Nephron (organoid): ENCODE measurements at regions not wholly inside any gene's neighbourhood (a gene's known extent, or its start where the extent isn't known, plus 50 kb on each side); places are given as distances from the start of the nearest gene placed in this dataset.
"Not testable (repeated sequence)": the region's sequence is repeated elsewhere in the genome, so short reads cannot be mapped to it uniquely, and the experiment has no call there.

ENCODE experiments used
- H3K27ac Mint-ChIP-seq, 3 experiments: 2 replicates each; pipeline ENCODE4 v1.8.0; 2020; ENCODE audit warnings: mixed read lengths in 3 of 3, mild to moderate bottlenecking in 2 of 3, moderate library complexity in 1 of 3
- H3K27me3 Mint-ChIP-seq: 2 replicates; pipeline ENCODE4 v1.8.0; 2021; ENCODE audit warnings: low read depth, mild to moderate bottlenecking, moderate library complexity, mixed read lengths
- H3K36me3 Mint-ChIP-seq: 2 replicates; pipeline ENCODE4 v1.8.0; 2020; ENCODE audit warnings: low read depth, mixed read lengths
- H3K4me1 Mint-ChIP-seq: 2 replicates; pipeline ENCODE4 v1.8.0; 2020; ENCODE audit warnings: mixed read lengths
- H3K4me3 Mint-ChIP-seq, 3 experiments: 2 replicates each; pipeline ENCODE4 v1.8.0; 2020; ENCODE audit warnings: mild to moderate bottlenecking in 3 of 3, mixed read lengths in 3 of 3, moderate library complexity in 2 of 3
- H3K9me3 Mint-ChIP-seq: 2 replicates; pipeline ENCODE4 v1.8.0; 2020; ENCODE audit warnings: mixed read lengths
- TF ChIP-seq, protein P1 (sequence below), 3 experiments: fragments of 200-600 bp; sonication (generic); IDR thresholded peaks; one replicate each; pipeline ENCODE4 v1.5.0; 2021; ENCODE audit warnings: antibody characterized with exemption in 3 of 3; ENCODE audit not compliant: unreplicated experiment in 3 of 3

DNA sequence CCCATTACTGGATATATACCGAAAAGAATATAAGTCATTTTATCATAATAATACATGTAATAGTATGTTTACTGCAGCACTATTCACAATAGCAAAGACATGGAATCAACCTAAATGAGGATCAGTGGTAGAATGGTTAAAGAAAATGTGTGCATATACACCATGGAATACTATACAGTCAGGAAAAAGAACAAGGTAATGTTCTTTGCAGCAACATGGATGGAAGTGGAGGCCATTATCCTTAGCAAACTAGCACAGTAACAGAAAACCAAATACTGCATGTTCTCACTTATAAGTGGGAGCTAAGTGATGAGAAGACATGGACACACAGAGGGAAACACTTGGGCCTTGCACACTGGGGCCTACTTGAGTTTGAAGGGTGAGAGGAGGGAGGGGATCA is 207.4 kb upstream of the APOOL start:
- TF ChIP-seq, protein P1, sequence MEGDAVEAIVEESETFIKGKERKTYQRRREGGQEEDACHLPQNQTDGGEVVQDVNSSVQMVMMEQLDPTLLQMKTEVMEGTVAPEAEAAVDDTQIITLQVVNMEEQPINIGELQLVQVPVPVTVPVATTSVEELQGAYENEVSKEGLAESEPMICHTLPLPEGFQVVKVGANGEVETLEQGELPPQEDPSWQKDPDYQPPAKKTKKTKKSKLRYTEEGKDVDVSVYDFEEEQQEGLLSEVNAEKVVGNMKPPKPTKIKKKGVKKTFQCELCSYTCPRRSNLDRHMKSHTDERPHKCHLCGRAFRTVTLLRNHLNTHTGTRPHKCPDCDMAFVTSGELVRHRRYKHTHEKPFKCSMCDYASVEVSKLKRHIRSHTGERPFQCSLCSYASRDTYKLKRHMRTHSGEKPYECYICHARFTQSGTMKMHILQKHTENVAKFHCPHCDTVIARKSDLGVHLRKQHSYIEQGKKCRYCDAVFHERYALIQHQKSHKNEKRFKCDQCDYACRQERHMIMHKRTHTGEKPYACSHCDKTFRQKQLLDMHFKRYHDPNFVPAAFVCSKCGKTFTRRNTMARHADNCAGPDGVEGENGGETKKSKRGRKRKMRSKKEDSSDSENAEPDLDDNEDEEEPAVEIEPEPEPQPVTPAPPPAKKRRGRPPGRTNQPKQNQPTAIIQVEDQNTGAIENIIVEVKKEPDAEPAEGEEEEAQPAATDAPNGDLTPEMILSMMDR (IDR thresholded peaks at IDR 0.05; ENCODE audit: unreplicated experiment in 3 of 3) = no peak
- Mint-ChIP-seq H3K4me3 (no peak overlapping the region), H3K9me3 (peaks cover 35% of the 10 kb centered on the region), H3K4me1 (no peaks in the 10 kb centered on the region), H3K36me3 (no peaks in the 10 kb centered on the region), H3K27me3 (no peaks in the 10 kb centered on the region), H3K27ac (no peak overlapping the region)

DNA sequence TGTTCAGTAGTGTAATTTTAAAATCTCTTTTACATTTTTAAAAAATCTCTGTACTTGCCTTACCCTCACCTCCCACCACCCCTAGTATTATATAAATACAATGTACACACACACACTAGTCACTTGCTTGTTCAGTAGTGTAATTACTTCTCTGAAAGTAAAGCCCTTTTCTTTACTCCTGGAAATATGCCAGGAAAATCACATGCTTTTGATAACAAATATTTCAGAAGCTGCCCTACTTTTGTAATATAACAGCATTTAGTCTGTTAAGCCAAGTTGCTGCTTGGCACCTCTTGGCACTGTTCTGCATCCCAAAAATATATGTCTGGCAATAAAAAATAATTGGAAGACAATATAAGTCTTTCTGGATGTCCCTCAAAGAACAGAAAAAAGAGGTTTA is 172.8 kb upstream of the APOOL start:
- Mint-ChIP-seq H3K27me3 (no peaks in the 10 kb centered on the region), H3K9me3 (peaks cover 9% of the 10 kb centered on the region), H3K4me3 (no peak overlapping the region), H3K4me1 (no peaks in the 10 kb centered on the region), H3K36me3 (no peaks in the 10 kb centered on the region), H3K27ac (no peak overlapping the region)
- TF ChIP-seq, protein P1 (IDR thresholded peaks at IDR 0.05; ENCODE audit: unreplicated experiment in 3 of 3) = no peak

DNA sequence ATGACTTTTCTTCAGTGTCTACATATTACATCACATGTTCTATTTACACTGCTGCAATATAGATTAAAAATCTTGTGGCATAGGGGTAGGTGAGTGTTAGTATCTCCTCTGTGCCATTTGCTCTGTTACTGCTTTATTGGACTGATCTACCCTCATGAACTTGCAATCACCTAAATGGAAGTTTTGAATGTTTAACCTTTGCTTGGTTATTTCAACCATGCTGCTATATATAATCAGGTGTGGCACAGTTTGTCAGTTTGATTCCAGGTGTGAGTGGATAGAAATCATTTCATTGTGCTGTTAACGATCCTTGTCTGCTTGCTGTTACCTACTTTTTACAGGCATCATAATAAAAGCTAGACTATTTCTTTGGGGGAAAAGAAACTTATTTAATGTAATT is 157.1 kb upstream of the APOOL start:
- H3K9me3 Mint-ChIP-seq = peaks cover 17% of the 10 kb centered on the region
- H3K4me1 Mint-ChIP-seq, H3K27me3 Mint-ChIP-seq, H3K4me3 Mint-ChIP-seq, H3K27ac Mint-ChIP-seq, H3K36me3 Mint-ChIP-seq: not testable (repeated sequence)

DNA sequence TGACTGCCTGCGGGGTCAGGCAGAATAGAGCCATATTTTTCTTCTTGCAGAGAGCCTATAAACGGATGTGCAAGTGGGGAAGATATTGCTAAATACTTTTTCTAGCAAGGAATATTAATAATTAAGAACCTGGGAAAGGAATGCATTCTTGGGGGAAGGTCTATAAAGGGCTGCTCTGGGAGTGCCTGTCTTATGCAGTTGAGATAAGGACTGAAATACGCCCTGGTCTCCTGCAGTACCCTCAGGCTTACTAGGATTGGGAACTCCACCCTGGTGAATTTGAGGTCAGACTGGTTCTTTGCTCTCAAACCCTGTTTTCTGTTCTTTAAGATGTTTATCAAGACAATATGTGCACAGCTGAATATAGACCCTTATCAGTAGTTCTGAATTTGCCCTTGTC is 152.5 kb upstream of the APOOL start:
- not testable (repeated sequence) for H3K27me3 Mint-ChIP-seq, H3K4me3 Mint-ChIP-seq, H3K4me1 Mint-ChIP-seq, H3K27ac Mint-ChIP-seq, H3K36me3 Mint-ChIP-seq
- peaks cover 22% of the 10 kb centered on the region for H3K9me3 Mint-ChIP-seq

DNA sequence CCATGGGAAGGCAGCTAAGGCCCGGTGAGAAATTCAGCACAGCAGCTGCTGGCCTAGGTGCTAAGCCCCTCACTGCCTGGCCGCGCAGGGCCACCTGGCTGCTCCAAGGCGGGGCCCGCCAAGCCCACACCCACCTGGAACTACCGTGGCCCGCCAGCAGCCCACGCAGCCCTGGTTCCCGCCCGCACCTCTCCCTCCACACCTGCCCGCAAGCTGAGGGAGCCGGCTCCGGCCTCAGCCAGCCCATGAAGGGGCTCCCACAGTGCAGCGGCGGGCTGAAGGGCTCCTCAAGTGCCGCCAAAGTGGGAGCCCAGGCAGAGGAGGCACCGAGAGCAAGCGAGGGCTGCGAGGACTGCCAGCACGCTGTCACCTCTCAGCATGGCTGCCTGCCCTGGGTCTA is 146.9 kb upstream of the APOOL start:
- H3K27ac Mint-ChIP-seq, H3K4me1 Mint-ChIP-seq, H3K36me3 Mint-ChIP-seq, H3K27me3 Mint-ChIP-seq, H3K4me3 Mint-ChIP-seq, H3K9me3 Mint-ChIP-seq: not testable (repeated sequence)

DNA sequence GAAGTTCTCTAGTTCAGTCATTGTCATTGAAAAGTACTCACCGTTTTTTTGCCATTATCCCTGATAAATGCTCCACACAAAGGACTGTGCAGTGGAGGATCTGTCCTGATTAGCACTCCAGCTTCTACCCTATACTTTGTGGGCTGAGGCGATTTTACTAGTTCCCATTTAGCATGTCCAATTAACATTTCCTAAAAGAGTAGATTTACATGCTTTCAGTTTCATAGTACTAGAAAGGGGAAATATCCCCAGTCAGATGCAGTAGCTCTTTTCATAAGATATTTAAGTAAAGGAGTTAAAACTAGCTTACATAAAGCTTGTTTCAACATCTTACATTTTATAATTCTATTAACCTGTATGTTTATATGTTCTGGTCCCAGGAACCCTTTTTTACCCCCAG is 144.9 kb upstream of the APOOL start:
- H3K9me3 Mint-ChIP-seq = not testable (repeated sequence)

DNA sequence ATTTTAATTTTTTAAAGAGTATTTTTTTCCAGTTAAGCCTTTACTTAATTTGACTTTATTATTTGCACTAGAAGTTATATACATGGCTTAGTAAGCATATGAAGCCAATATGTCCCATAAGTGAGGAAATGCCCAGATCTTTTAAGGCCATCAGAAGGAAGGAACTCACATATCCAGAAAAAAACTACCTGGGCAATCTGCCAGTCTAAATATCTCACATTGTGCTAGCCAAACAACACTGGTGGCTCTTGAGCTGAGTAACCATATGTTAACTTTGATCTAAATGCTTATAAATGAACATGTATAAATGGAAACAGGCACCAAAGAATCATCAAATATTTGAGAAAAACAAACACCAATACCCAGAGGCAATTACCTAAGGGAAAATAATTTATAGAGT is 138.6 kb upstream of the APOOL start:
- no peak overlapping the region for H3K4me3 Mint-ChIP-seq
- TF ChIP-seq, protein P1 (IDR thresholded peaks at IDR 0.05; ENCODE audit: unreplicated experiment in 3 of 3) = no peak
- H3K4me1 Mint-ChIP-seq = no peaks in the 10 kb centered on the region
- H3K9me3 Mint-ChIP-seq = peaks cover 5% of the 10 kb centered on the region
- H3K27me3 Mint-ChIP-seq = no peaks in the 10 kb centered on the region
- H3K27ac Mint-ChIP-seq = no peak overlapping the region
- H3K36me3 Mint-ChIP-seq = no peaks in the 10 kb centered on the region

More for the DNA sequence above, 144.9 kb upstream of the APOOL start:
- not testable (repeated sequence) for H3K36me3 Mint-ChIP-seq, H3K27ac Mint-ChIP-seq, H3K27me3 Mint-ChIP-seq, H3K4me1 Mint-ChIP-seq, H3K4me3 Mint-ChIP-seq

DNA sequence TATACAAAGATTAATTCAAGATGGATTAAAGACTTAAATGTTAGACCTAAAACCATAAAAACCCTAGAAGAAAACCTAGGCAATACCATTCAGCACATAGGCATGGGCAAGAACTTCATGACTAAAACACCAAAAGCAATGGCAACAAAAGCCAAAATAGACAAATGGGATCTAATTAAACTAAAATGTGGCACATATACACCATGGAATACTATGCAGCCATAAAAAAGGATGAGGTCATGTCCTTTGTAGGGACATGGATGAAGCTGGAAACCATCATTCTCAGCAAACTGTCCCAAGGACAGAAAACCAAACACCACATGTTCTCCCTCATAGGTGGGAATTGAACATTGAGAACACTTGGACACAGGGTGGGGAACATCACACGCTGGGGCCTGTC is 133.4 kb upstream of the APOOL start:
- H3K36me3 Mint-ChIP-seq, H3K27ac Mint-ChIP-seq, H3K4me1 Mint-ChIP-seq, H3K27me3 Mint-ChIP-seq, H3K9me3 Mint-ChIP-seq, H3K4me3 Mint-ChIP-seq: not testable (repeated sequence)

DNA sequence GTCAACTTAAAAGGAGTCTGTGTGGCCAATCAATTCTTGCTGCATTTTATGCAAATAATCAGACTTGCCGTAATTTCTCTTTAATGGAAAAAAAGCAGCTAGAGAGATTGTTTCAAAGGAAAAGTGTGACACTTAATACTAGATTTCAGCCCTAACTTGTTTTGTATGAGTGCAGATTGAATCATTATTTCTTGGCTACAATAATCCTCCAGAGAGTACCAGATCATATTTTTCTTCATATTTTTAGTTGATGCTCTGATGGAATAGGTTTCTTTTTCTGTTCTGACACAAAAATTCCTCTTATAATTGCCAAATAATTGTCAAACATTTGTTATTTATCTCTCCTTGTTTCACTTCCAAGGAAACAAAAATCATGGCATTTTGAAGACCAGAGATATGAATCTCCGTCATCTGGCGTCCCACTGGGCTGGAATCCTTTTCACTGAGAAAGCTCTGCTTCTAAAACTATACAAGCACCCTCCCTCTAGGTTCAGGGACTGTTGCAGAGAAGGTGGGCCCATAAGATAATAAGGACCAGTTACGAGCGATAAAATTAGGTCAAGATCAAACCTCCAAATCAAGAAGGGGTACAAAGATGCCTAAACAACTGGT is 131.4 kb upstream of the APOOL start:
- not testable (repeated sequence) for H3K36me3 Mint-ChIP-seq, H3K9me3 Mint-ChIP-seq, H3K27me3 Mint-ChIP-seq, H3K4me3 Mint-ChIP-seq
- peak overlapping the region in 2 of 3 experiments; percentile 64 to 81 for H3K27ac Mint-ChIP-seq
- peaks cover 13% of the 10 kb centered on the region for H3K4me1 Mint-ChIP-seq
